Middle frontal gyrus (tissue), 1 donor: ENCODE measurements at regions not wholly inside any gene's neighbourhood (a gene's known extent, or its start where the extent isn't known, plus 50 kb on each side); places are given as distances from the start of the nearest gene placed in this dataset.

ENCODE experiments used
- DNase-seq: peaks from one replicate; pipeline ENCODE4 v3.0.0-alpha.2; 2015; ENCODE audit warnings: low spot score; ENCODE audit errors: extremely low spot score

DNA sequence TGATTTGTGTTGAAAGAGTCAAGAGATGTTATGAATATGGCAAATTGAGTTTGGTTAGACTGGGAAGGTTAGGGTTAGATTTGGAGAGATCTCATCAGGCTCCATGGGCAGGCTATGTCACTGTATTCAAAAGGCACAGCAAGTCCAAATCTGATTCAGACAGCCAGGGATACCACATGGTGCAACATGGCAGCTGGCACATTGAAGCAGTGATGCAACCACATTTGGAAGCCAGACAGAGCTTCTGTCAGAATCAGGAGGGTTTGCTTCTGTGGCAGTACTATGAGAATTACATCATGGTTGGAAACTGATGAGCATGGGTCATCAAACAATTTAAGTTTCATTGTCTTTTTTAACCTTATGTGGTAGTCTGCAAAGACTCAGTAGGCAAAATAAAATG lies 772.2 kb downstream of the SUCLG1 start:
- DNase-seq = peak; percentile 14

DNA sequence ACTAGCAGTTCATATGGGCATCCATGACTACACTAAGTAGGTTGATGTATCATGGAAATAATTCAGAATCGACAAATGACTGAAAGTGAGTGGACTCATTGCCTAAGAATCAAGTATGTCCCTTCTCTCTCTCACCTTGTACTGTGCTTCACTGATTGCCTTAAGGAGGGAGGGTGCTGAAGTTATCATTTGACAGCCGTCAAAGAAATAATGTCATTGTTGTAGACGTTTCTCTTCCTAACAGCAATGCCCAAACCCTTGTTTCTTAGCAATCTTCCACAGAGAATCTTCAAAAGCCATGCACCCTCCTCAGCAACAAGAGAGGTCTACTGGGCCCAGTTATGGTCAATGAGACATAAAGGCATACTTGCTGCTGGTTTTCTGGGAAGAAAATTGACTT lies 785.0 kb downstream of the SUCLG1 start:
- DNase-seq = no peak

DNA sequence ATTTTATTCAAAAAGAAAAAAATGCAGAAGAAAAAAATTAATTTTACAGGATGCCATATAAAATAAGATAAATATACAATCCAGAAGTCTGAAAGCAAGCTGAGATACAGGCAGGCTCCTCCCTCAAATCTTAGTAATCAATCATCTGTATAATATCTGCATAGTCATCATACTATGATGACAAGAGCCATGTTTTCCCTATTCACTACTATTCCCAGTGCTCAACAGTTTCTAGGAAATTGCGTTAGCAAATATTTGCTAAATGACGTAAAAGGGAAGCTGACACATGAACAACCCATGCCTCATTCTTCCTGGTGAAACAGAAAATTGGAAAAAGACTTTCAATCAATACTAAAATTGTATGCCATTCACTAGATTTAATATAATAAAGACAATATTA lies 793.2 kb downstream of the SUCLG1 start:
- no peak for DNase-seq

DNA sequence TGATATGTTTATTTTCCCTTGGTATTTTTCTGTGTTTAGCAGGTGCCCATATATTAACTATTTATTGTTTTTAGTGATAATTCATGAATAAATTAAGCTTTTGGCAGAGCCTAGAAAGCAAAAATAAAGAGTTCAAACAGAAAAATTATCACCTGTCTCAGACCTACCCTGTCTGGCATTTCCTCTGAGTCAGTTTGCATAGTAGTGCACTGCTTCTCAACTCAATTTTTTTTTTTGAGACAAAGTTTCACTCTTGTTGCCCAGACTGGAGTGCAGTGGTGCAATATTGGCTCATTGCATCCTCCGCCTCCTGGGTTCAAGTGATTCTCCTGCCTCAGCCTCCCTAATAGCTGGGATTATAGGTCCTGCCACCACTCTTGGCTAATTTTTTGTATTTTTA lies 793.9 kb downstream of the SUCLG1 start:
- no peak for DNase-seq

- no peak for DNase-seq
Observed at GRCh38 chr2:83661711-83662110, 797.4 kb downstream of the SUCLG1 start.

DNA sequence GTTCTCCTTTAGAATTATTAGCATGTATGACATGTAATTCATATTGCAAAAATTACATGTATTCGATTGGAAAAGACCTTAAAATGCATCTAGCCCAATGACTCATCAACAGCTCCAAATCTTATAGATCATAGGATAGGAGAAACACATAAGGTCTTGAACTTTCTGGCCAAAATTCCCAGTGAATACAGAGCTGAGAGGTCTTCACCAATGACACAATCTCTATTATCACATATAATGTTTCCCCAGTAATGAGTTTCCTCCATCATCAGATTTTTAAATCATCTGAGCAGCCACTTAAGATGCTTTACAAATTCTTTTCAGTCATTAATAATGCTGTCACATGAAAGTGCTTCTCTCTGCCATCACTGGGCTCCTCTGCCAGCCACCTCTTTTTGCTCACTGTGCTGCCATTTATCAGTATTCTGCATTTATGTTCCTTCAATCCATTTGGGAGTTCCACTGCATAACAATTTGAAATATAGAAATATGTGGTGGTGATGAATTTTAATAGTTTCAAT lies 804.9 kb downstream of the SUCLG1 start:
- DNase-seq = no peak

GRCh38 chr2:83650898-83651297 lies 808.2 kb downstream of the SUCLG1 start:
- no peak for DNase-seq

- DNase-seq = no peak
Observed at GRCh38 chr2:83650161-83650560, 808.9 kb downstream of the SUCLG1 start.

GRCh38 chr2:83640506-83640905 lies 818.6 kb downstream of the SUCLG1 start:
- no peak for DNase-seq

GRCh38 chr2:83633423-83633822 lies 825.7 kb downstream of the SUCLG1 start:
- DNase-seq = no peak

- DNase-seq = no peak
Observed at GRCh38 chr2:83630351-83630750, 828.7 kb downstream of the SUCLG1 start.

DNA sequence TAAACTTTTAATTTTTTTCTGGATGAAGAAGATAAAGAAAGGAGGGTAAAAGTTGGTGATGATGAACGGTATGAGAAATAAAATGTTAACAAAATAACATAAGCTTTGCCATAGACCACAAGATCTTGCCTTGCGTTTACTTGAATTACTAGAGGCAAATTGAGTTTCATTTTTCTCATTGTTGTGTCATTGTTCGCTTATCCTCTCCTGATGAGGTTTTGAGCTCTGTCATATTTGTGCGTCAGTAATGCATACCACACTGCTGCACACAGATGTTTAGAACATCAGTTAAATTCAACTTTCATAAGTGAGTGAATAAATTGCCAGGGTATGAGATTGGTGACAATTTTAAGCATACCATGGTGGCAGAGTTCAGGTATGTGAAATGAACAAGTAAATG lies 843.6 kb downstream of the SUCLG1 start:
- no peak for DNase-seq

- no peak for DNase-seq
Observed at GRCh38 chr2:83613178-83613577, 845.9 kb downstream of the SUCLG1 start.

DNA sequence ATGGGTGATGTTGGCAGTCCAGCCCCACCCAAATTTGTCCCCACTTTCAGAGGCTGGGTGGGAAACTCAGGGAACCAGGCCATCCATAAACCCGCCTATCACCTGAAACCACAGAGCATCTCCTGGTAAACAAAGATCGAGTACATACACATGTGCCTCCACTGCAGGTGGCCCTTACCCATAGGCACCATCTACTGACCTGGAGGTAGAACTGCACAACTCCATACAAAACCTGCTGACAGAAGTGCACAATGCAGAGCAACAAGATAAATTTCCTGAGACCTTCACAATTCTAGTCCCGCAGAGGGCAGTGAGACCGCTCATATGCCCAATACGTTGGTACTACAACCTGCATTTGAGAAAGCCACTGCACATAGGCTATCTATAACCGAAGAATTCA lies 856.3 kb downstream of the SUCLG1 start:
- no peak for DNase-seq

GRCh38 chr2:83596592-83597282 lies 862.3 kb downstream of the SUCLG1 start:
- DNase-seq = no peak

DNA sequence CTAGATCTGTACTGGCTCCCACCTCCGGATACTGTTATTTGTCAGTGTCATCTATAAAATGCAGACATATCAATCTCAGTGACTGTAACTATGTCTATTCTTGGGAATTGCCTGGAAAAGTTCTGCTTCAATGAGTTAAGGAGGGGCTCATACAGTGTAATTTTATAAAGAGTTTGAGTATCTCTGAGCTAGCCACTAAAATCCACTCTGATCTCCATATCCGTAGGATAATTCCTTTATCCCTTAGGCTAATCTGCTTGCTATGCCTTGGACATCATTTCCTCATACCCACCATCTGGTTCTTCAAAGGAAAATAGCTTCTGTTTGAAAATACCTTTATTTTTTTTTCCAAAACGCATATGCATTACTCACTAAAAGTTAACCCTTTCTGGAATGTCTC lies 863.2 kb downstream of the SUCLG1 start:
- no peak for DNase-seq

GRCh38 chr2:83595121-83595690 lies 863.9 kb downstream of the SUCLG1 start:
- no peak for DNase-seq

GRCh38 chr2:83594241-83595120 lies 864.6 kb downstream of the SUCLG1 start:
- no peak for DNase-seq

- DNase-seq = no peak
Observed at GRCh38 chr2:83587309-83587708, 871.8 kb downstream of the SUCLG1 start.

- no peak for DNase-seq
Observed at GRCh38 chr2:83585250-83585649, 873.8 kb downstream of the SUCLG1 start.

DNA sequence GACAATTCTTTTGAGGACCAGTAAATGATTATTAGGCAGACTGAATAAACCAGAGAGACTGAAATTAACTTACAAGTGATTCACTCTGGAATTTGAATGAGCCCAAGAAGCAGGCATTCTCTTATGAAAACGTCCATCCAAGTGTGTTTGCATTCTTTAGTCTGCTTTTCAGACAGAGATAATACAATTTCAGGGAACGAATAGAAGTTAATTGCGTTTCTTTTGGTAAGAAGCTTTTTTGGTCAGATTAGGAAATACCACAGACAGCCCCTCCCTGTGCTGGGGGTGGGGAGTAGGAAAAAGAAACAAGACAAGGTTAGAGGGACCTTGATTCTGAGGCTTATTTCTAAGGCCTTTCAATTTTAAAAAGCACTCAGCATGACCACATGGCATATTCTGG lies 874.4 kb downstream of the SUCLG1 start:
- DNase-seq = no peak

DNA sequence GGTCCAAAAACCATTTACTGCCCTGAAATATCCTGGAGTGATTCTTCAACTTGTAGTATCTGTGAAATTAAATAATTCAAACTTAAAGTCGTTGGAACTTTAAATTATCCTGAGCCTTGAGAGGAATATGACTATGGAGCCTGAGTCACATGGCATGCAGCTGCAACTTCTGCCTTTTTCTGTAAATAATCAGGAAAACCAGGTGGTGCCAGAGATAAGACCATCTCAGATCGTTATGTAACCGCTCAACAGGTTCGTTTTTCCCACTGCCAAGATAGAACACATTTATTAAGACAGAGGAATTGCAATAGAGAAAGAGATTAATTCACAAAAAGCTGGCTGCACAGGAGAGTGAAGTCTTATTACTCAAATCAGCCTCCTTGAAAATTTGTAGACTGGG lies 876.5 kb downstream of the SUCLG1 start:
- DNase-seq = no peak
